ENCODE measurements at regions not wholly inside any gene's neighbourhood (a gene's known extent, or its start where the extent isn't known, plus 50 kb on each side); places are given as distances from the start of the nearest gene placed in this dataset.

GRCh38 chr6:4379958-4380357 lies 244.6 kb upstream of the ECI2 start:
- Histone ChIP-seq H3K4me1 (ENCODE audit: low read depth, poor library complexity, severe bottlenecking) (no peaks in the 10 kb centered on the region), H3K27me3 (ENCODE audit: insufficient read depth, low read depth) (no peaks in the 10 kb centered on the region), H2AFZ (ENCODE audit: low read depth) (no peak overlapping the region), H3K9ac (no peak overlapping the region), H3K4me2 (no peak overlapping the region), H3K4me3 (IDR thresholded peaks at IDR 0.05; ENCODE audit: insufficient read depth, low read depth, low read length) (no peak overlapping the region), H3K36me3 (ENCODE audit: insufficient read depth) (no peaks in the 10 kb centered on the region), H3K27ac (no peak overlapping the region), H4K20me1 (ENCODE audit: insufficient read depth) (no peaks in the 10 kb centered on the region), H3K79me2 (ENCODE audit: insufficient read depth, low read depth) (no peaks in the 10 kb centered on the region)
- no peak for TF ChIP-seq CTCF (conservative IDR thresholded peaks at IDR 0.05; ENCODE audit: low read depth, low read length)

GRCh38 chr6:4378319-4378996 lies 243.1 kb upstream of the ECI2 start:
- Histone ChIP-seq H3K4me3 (IDR thresholded peaks at IDR 0.05; ENCODE audit: insufficient read depth, low read depth, low read length) (no peak overlapping the region), H3K36me3 (ENCODE audit: insufficient read depth) (no peaks in the 10 kb centered on the region), H3K79me2 (ENCODE audit: insufficient read depth, low read depth) (no peaks in the 10 kb centered on the region), H3K27me3 (ENCODE audit: insufficient read depth, low read depth) (no peaks in the 10 kb centered on the region), H4K20me1 (ENCODE audit: insufficient read depth) (no peaks in the 10 kb centered on the region), H3K4me1 (ENCODE audit: low read depth, poor library complexity, severe bottlenecking) (no peaks in the 10 kb centered on the region), H2AFZ (ENCODE audit: low read depth) (no peak overlapping the region), H3K27ac (no peak overlapping the region), H3K9ac (no peak overlapping the region), H3K4me2 (no peak overlapping the region)
- no peak for TF ChIP-seq CTCF (conservative IDR thresholded peaks at IDR 0.05; ENCODE audit: low read depth, low read length)

GRCh38 chr6:4377603-4378002 lies 242.2 kb upstream of the ECI2 start:
- no peak overlapping the region for H2AFZ ChIP-seq (ENCODE audit: low read depth)
- H3K4me2 ChIP-seq: no peak overlapping the region
- no peak overlapping the region for H3K4me3 ChIP-seq (IDR thresholded peaks at IDR 0.05; ENCODE audit: insufficient read depth, low read depth, low read length)
- no peak overlapping the region for H3K9ac ChIP-seq
- no peaks in the 10 kb centered on the region for H3K36me3 ChIP-seq (ENCODE audit: insufficient read depth)
- TF ChIP-seq CTCF (conservative IDR thresholded peaks at IDR 0.05; ENCODE audit: low read depth, low read length): no peak
- H4K20me1 ChIP-seq (ENCODE audit: insufficient read depth): no peaks in the 10 kb centered on the region
- H3K79me2 ChIP-seq (ENCODE audit: insufficient read depth, low read depth): no peaks in the 10 kb centered on the region
- H3K27me3 ChIP-seq (ENCODE audit: insufficient read depth, low read depth): no peaks in the 10 kb centered on the region
- no peaks in the 10 kb centered on the region for H3K4me1 ChIP-seq (ENCODE audit: low read depth, poor library complexity, severe bottlenecking)
- no peak overlapping the region for H3K27ac ChIP-seq

- H3K9ac ChIP-seq: no peak overlapping the region
- H3K36me3 ChIP-seq (ENCODE audit: insufficient read depth): no peaks in the 10 kb centered on the region
- H4K20me1 ChIP-seq (ENCODE audit: insufficient read depth): no peaks in the 10 kb centered on the region
- no peak overlapping the region for H3K4me3 ChIP-seq (IDR thresholded peaks at IDR 0.05; ENCODE audit: insufficient read depth, low read depth, low read length)
- no peak for TF ChIP-seq CTCF (conservative IDR thresholded peaks at IDR 0.05; ENCODE audit: low read depth, low read length)
- no peak overlapping the region for H3K4me2 ChIP-seq
- no peak overlapping the region for H2AFZ ChIP-seq (ENCODE audit: low read depth)
- no peaks in the 10 kb centered on the region for H3K27me3 ChIP-seq (ENCODE audit: insufficient read depth, low read depth)
- H3K79me2 ChIP-seq (ENCODE audit: insufficient read depth, low read depth): no peaks in the 10 kb centered on the region
- no peak overlapping the region for H3K27ac ChIP-seq
- H3K4me1 ChIP-seq (ENCODE audit: low read depth, poor library complexity, severe bottlenecking): no peaks in the 10 kb centered on the region
These were observed 238.8 kb upstream of the ECI2 start for GRCh38 chr6:4374216-4374615.

All from KMS-11 (cell line).